ENCODE measurements at regions not wholly inside any gene's neighbourhood (a gene's known extent, or its start where the extent isn't known, plus 50 kb on each side); places are given as distances from the start of the nearest gene placed in this dataset.

- in situ Hi-C loops (cut with MboI; ENCODE audit: low sequenced_read_pairs, unreplicated experiment) = no loop called here
- no peak for DNase-seq (ENCODE audit: low spot score)
- TF ChIP-seq CTCF (IDR thresholded peaks at IDR 0.05; ENCODE audit: borderline replicate concordance, control extremely low read depth, extremely low read depth, insufficient read depth, missing control alignments) = no peak
Observed at GRCh38 chr4:96497621-96498020, 657.7 kb downstream of the PDHA2 start.

DNA sequence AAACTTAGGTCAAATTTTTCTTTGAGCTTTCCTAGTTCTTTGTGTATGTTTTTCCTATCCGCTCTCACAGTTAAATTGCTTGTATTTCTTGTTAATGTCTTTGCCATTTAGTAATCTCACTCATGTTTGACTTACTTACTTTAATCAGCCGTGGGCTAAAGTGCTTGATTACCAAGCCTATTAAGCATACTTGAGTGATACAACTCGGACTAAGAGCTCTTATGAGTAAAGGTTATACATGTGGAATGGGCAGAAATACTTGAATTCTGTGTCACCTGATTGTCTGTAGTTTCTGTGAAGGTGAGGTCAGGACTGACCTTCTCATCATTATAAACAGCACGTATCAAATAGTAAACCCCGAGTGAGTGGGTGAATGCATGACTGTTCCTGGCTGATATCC, 664.5 kb downstream of the PDHA2 start:
- TF ChIP-seq CTCF (IDR thresholded peaks at IDR 0.05; ENCODE audit: borderline replicate concordance, control extremely low read depth, extremely low read depth, insufficient read depth, missing control alignments) = no peak
- DNase-seq (ENCODE audit: low spot score) = no peak
- in situ Hi-C loops (cut with MboI; ENCODE audit: low sequenced_read_pairs, unreplicated experiment) = no loop called here

DNA sequence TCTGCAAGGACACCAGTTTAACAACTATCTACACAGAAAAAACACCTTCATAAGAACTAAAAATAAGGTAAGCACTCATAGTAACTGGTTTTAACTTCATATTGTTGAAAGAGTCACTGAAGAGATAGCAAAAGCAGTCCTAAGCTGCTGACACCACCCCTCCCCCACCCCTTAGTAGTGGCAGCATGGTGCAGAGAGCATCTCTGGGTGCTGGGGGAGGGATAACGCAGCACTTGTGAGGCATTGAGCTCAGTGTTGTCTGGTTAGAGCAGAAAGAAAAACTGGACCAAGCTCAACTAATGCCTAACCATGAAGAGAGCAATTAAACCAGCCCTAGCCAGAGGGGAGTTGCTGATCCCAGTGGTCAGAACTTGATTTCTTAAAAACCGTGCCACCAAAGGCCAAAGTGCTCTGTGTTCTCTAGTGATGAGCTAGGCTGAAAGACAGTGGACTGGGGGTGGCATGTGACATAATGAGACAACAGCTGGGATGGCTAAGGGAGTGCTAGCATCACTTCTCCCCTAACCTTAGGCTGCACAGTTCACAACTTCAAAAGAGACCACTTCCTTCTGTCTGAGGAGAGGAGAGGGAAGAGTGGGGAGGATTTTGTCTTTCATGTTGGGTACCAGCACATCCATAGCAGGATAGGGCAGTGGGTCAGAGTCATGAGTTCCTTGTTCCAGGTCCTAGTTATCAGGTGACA, 669.3 kb downstream of the PDHA2 start:
- in situ Hi-C loops (cut with MboI; ENCODE audit: low sequenced_read_pairs, unreplicated experiment) = no loop called here
- no peak for DNase-seq (ENCODE audit: low spot score)
- TF ChIP-seq CTCF (IDR thresholded peaks at IDR 0.05; ENCODE audit: borderline replicate concordance, control extremely low read depth, extremely low read depth, insufficient read depth, missing control alignments) = no peak

GRCh38 chr4:96519291-96519690, 679.4 kb downstream of the PDHA2 start:
- DNase-seq (ENCODE audit: low spot score) = no peak
- in situ Hi-C loops (cut with MboI; ENCODE audit: low sequenced_read_pairs, unreplicated experiment) = no loop called here
- TF ChIP-seq CTCF (IDR thresholded peaks at IDR 0.05; ENCODE audit: borderline replicate concordance, control extremely low read depth, extremely low read depth, insufficient read depth, missing control alignments) = no peak

GRCh38 chr4:96521046-96521536, 681.2 kb downstream of the PDHA2 start:
- no peak for DNase-seq (ENCODE audit: low spot score)
- in situ Hi-C loops (cut with MboI; ENCODE audit: low sequenced_read_pairs, unreplicated experiment) = no loop called here
- no peak for TF ChIP-seq CTCF (IDR thresholded peaks at IDR 0.05; ENCODE audit: borderline replicate concordance, control extremely low read depth, extremely low read depth, insufficient read depth, missing control alignments)

GRCh38 chr4:96523611-96524010, 683.7 kb downstream of the PDHA2 start:
- no peak for DNase-seq (ENCODE audit: low spot score)
- in situ Hi-C loops (cut with MboI; ENCODE audit: low sequenced_read_pairs, unreplicated experiment) = no loop called here

More at GRCh38 chr4:96523611-96524010, 683.7 kb downstream of the PDHA2 start:
- TF ChIP-seq CTCF (IDR thresholded peaks at IDR 0.05; ENCODE audit: borderline replicate concordance, control extremely low read depth, extremely low read depth, insufficient read depth, missing control alignments) = no peak

Data from GM13976 (cell line).